ENCODE measurements at regions not wholly inside any gene's neighbourhood (a gene's known extent, or its start where the extent isn't known, plus 50 kb on each side); places are given as distances from the start of the nearest gene placed in this dataset.

DNA sequence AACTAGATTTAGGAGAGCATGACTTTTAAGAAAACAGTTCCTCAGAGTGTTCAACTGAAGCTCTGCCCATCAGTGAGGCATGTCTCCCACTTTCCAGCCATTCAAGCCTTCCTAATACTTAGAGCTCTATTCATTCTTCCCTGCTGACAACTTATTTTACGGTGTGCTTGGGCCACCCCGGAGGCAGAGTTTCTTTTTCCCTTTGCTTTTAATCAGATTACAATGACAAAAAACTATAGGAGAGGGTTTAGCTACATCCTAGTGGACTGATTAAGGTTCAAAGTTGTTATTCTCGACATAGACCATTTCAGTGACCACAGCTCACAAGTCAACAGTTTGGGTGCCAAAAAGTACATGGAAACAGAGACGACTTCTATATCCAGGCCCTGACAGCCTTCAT, 167.8 kb upstream of the TRIB2 start:
- DNase-seq (ENCODE audit: low spot score in 2 of 2): no peak
- intact Hi-C loops (cut with DNase I; ENCODE audit: low total_unique reads): no loop called here
- TF ChIP-seq POLR2A (IDR thresholded peaks at IDR 0.05): no peak
- no peak for TF ChIP-seq CTCF (IDR thresholded peaks at IDR 0.05)
- 83 to 88% methylated on average over 4 of the region's 4 CpGs for WGBS, 2 donors
- H3K4me3 ChIP-seq (ENCODE audit: low read depth, poor library complexity, severe bottlenecking): no peak overlapping the region

DNA sequence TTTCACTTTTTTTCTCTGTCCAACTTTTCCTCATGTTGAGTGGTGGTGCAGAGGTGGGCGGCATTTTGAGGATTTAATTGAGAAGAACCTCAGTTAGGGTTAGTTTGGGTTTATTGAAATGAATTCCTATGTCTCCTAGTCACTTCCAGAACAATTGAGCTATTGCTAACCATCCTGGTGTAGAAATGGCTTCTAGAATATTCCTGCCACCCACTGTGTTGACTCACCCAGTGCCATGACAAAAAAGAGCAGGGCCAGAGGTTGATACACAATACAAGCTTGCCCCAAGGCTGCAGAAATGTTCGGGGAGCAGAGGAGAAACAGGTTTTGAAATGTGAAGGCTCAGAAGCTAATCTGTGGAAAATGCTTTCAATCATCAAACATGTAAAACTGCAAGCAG, 167.1 kb upstream of the TRIB2 start:
- H3K4me3 ChIP-seq (ENCODE audit: low read depth, poor library complexity, severe bottlenecking): no peak overlapping the region
- WGBS, 2 donors: 64 to 67% methylated on average over 2 of the region's 2 CpGs
- intact Hi-C loops (cut with DNase I; ENCODE audit: low total_unique reads): no loop called here
- no peak for DNase-seq (ENCODE audit: low spot score in 2 of 2)
- no peak for TF ChIP-seq POLR2A (IDR thresholded peaks at IDR 0.05)
- TF ChIP-seq CTCF (IDR thresholded peaks at IDR 0.05): no peak

DNA sequence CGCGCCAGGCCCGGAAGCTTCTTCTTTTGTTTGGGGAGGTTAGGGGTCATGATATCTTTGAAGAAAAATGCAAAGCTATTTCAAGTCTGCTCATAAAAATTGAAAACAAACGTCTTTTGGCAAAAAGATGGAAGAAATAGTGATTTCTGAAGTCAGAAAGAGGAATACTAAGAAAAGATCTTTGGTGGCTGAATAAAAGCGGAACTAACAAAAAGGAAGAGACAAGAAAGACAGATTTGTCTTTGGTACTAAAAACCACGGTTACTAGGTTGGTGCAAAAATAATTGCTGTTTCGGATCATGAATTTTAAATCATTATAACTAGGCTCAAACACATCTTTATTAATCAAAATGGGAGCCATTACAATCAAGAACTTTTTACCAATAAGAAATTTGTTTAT, 164.6 kb upstream of the TRIB2 start:
- WGBS, 2 donors: 80 to 86% methylated on average over 7 of the region's 7 CpGs
- no peak overlapping the region for H3K4me3 ChIP-seq (ENCODE audit: low read depth, poor library complexity, severe bottlenecking)
- TF ChIP-seq POLR2A (IDR thresholded peaks at IDR 0.05): no peak
- TF ChIP-seq CTCF (IDR thresholded peaks at IDR 0.05): no peak
- no peak for DNase-seq (ENCODE audit: low spot score in 2 of 2)
- intact Hi-C loops (cut with DNase I; ENCODE audit: low total_unique reads): no loop called here

- H3K4me3 ChIP-seq (ENCODE audit: low read depth, poor library complexity, severe bottlenecking): no peak overlapping the region
- TF ChIP-seq CTCF (IDR thresholded peaks at IDR 0.05) (no peak), POLR2A (IDR thresholded peaks at IDR 0.05) (no peak)
- intact Hi-C loops (cut with DNase I; ENCODE audit: low total_unique reads): no loop called here
- 88% methylated on average over 12 of the region's 12 CpGs for WGBS, 2 donors
- no peak for DNase-seq (ENCODE audit: low spot score in 2 of 2)
Measured at GRCh38 chr2:12554224-12555011, 162.3 kb upstream of the TRIB2 start.

DNA sequence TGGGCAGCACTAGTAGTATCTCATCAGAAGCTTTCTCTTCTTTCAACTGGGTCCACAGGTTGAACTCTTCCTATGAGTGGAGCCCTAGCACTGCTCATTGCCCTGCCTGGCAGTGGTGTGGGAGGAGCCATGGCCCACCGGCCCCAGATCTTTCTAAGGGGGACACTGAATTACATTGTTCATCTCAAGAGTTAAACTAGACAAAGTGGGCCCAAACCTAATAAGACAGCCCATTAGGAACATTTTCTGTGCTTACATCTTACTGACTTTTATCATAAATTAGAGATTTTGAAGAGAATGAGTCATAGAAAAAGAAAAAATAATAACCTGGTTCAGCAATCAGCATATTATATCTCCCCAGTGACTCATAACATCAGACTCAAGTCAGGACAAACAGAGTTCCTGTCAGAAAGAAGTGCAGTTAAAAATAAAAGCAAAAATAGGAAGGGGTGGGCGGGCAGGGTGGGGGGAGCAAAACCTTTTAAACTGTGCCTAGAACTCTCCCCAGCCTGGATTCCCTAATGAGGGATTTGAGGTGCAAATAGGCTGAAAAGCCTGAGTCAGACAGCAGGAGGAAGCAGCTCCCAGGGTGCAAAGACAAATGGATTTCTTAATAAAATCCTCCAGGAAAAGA, 161.6 kb upstream of the TRIB2 start:
- intact Hi-C loops (cut with DNase I; ENCODE audit: low total_unique reads): no loop called here
- 17 to 23% methylated on average over 2 of the region's 2 CpGs for WGBS, 2 donors
- no peak for DNase-seq (ENCODE audit: low spot score in 2 of 2)
- H3K4me3 ChIP-seq (ENCODE audit: low read depth, poor library complexity, severe bottlenecking): no peak overlapping the region
- TF ChIP-seq POLR2A (IDR thresholded peaks at IDR 0.05) (no peak), CTCF (IDR thresholded peaks at IDR 0.05) (no peak)
